Mesendoderm (in vitro differentiated cells): ENCODE measurements at regions not wholly inside any gene's neighbourhood (a gene's known extent, or its start where the extent isn't known, plus 50 kb on each side); places are given as distances from the start of the nearest gene placed in this dataset.

Experiments
- DNase-seq: peaks from one replicate; pipeline ENCODE4 v3.0.0; 2013
- H2AK5ac ChIP-seq: 2 replicates; pipeline ENCODE4 v1.6.1; 2013; ENCODE audit warnings: low read length, inconsistent platforms
- H2BK120ac ChIP-seq: 2 replicates; pipeline ENCODE4 v1.6.1; 2013; ENCODE audit warnings: low read depth, mild to moderate bottlenecking, low read length, moderate library complexity, mixed read lengths
- H2BK15ac ChIP-seq: replicated peaks from 2 replicates; pipeline ENCODE4 v1.6.1; 2013; ENCODE audit warnings: low read depth, mild to moderate bottlenecking, moderate library complexity
- H2BK5ac ChIP-seq: 2 replicates; pipeline ENCODE4 v1.6.1; 2013; ENCODE audit warnings: low read length, inconsistent platforms
- H3K18ac ChIP-seq: 2 replicates; pipeline ENCODE4 v1.6.1; 2013; ENCODE audit warnings: mild to moderate bottlenecking, low read length, mixed read lengths
- H3K23ac ChIP-seq: one replicate; pipeline ENCODE4 v1.6.1; 2013; ENCODE audit warnings: low read length
- H3K27ac ChIP-seq: 2 replicates; pipeline ENCODE4 v1.5.1; 2013; ENCODE audit warnings: low read depth, mild to moderate bottlenecking, inconsistent platforms, low read length, moderate library complexity
- H3K27me3 ChIP-seq: 2 replicates; pipeline ENCODE4 v1.6.1; 2013; ENCODE audit warnings: low read length, control low read depth, mild to moderate bottlenecking, inconsistent platforms; ENCODE audit not compliant: insufficient read depth, poor library complexity
- H3K36me3 ChIP-seq: 2 replicates; pipeline ENCODE4 v1.6.1; 2013; ENCODE audit warnings: low read length, inconsistent platforms; ENCODE audit not compliant: control insufficient read depth, insufficient read depth
- H3K4ac ChIP-seq: one replicate; pipeline ENCODE4 v1.6.1; 2013; ENCODE audit warnings: low read depth, mild to moderate bottlenecking, low read length, moderate library complexity
- H3K4me1 ChIP-seq: 2 replicates; pipeline ENCODE4 v1.6.1; 2013; ENCODE audit warnings: low read depth, low read length, inconsistent platforms; ENCODE audit not compliant: control insufficient read depth
- H3K4me2 ChIP-seq: 2 replicates; pipeline ENCODE4 v1.6.1; 2013; ENCODE audit warnings: low read length
- H3K4me3 ChIP-seq: 2 replicates; pipeline ENCODE4 v1.5.1; 2013; ENCODE audit warnings: mild to moderate bottlenecking, low read length
- H3K56ac ChIP-seq: one replicate; pipeline ENCODE4 v1.6.1; 2013; ENCODE audit warnings: low read length
- H3K79me1 ChIP-seq: 2 replicates; pipeline ENCODE4 v1.6.1; 2013; ENCODE audit warnings: low read length, inconsistent platforms
- H3K79me2 ChIP-seq: 2 replicates; pipeline ENCODE4 v1.6.1; 2013; ENCODE audit warnings: mild to moderate bottlenecking, low read length; ENCODE audit not compliant: control insufficient read depth, insufficient read depth
- H3K9ac ChIP-seq: 2 replicates; pipeline ENCODE4 v1.6.1; 2013; ENCODE audit warnings: low read length, inconsistent platforms
- H4K5ac ChIP-seq: one replicate; pipeline ENCODE4 v1.6.1; 2013; ENCODE audit warnings: low read length
- H4K8ac ChIP-seq: one replicate; pipeline ENCODE4 v1.6.1; 2013; ENCODE audit warnings: low read depth, mild to moderate bottlenecking, control low read depth, low read length, moderate library complexity
- WGBS: extraction: QIAGEN DNeasy Blood & Tissue Kit; methylation state at CpG from one replicate; pipeline ENCODE4 v1.1.7; 2013; ENCODE audit warnings: low lambda C conversion rate, missing lambda C conversion rate; ENCODE audit not compliant: insufficient coverage; ENCODE audit errors: extremely low coverage; 5-methylcytosine and 5-hydroxymethylcytosine counted together

GRCh38 chr4:23630110-23630509 lies 259.7 kb downstream of the PPARGC1A start:
- no peak overlapping the region for H3K9ac ChIP-seq

GRCh38 chr4:23629421-23629820 lies 260.4 kb downstream of the PPARGC1A start:
- no peaks in the 10 kb centered on the region for H3K27me3 ChIP-seq
- no peak overlapping the region for H4K5ac ChIP-seq
- H3K79me1 ChIP-seq, result no peaks in the 10 kb centered on the region
- no peak overlapping the region for H3K9ac ChIP-seq
- no peak overlapping the region for H3K56ac ChIP-seq
- H3K27ac ChIP-seq, result no peak overlapping the region
- no peak overlapping the region for H2BK15ac ChIP-seq
- H3K4me2 ChIP-seq, result no peak overlapping the region
- H3K4me1 ChIP-seq, result no peaks in the 10 kb centered on the region
- H3K79me2 ChIP-seq, result no peaks in the 10 kb centered on the region
- WGBS, result no CpG with 5 or more reads among the region's 2 CpGs
- no peaks in the 10 kb centered on the region for H3K36me3 ChIP-seq
- H4K8ac ChIP-seq, result no peak overlapping the region
- no peak overlapping the region for H3K4ac ChIP-seq
- no peak overlapping the region for H3K23ac ChIP-seq
- H3K18ac ChIP-seq, result no peak overlapping the region
- no peak overlapping the region for H2BK5ac ChIP-seq
- H2AK5ac ChIP-seq, result no peak overlapping the region
- no peak overlapping the region for H3K4me3 ChIP-seq
- peak; percentile 81 for DNase-seq
- no peak overlapping the region for H2BK120ac ChIP-seq

More at GRCh38 chr4:23630110-23630509, 259.7 kb downstream of the PPARGC1A start:
- peak; percentile 87 for DNase-seq
- Histone ChIP-seq H3K23ac (no peak overlapping the region), H3K56ac (no peak overlapping the region), H2AK5ac (no peak overlapping the region), H2BK5ac (no peak overlapping the region), H2BK120ac (no peak overlapping the region), H3K27ac (no peak overlapping the region), H3K79me2 (no peaks in the 10 kb centered on the region), H3K4me2 (no peak overlapping the region), H3K27me3 (no peaks in the 10 kb centered on the region), H3K79me1 (no peaks in the 10 kb centered on the region), H4K8ac (no peak overlapping the region), H3K4ac (no peak overlapping the region), H2BK15ac (no peak overlapping the region), H3K36me3 (no peaks in the 10 kb centered on the region), H3K4me3 (no peak overlapping the region), H3K4me1 (no peaks in the 10 kb centered on the region), H3K18ac (no peak overlapping the region), H4K5ac (no peak overlapping the region)

GRCh38 chr4:23614284-23614892 lies 275.5 kb downstream of the PPARGC1A start:
- Histone ChIP-seq H2BK15ac (no peak overlapping the region), H3K79me2 (no peaks in the 10 kb centered on the region), H3K4me1 (no peaks in the 10 kb centered on the region), H3K4me3 (no peak overlapping the region), H3K56ac (no peak overlapping the region), H3K27ac (no peak overlapping the region), H3K4me2 (no peak overlapping the region), H4K8ac (no peak overlapping the region), H3K23ac (no peak overlapping the region), H3K18ac (no peak overlapping the region), H2AK5ac (no peak overlapping the region), H3K36me3 (no peaks in the 10 kb centered on the region), H3K79me1 (no peaks in the 10 kb centered on the region), H2BK120ac (no peak overlapping the region), H3K27me3 (no peaks in the 10 kb centered on the region), H3K9ac (no peak overlapping the region), H2BK5ac (no peak overlapping the region), H4K5ac (no peak overlapping the region), H3K4ac (no peak overlapping the region)
- DNase-seq, result peak; percentile 79
- WGBS, result no CpG with 5 or more reads among the region's 6 CpGs

- no peak overlapping the region for H4K5ac ChIP-seq
- H3K4me3 ChIP-seq, result no peak overlapping the region
- H3K4me2 ChIP-seq, result no peak overlapping the region
- no peak overlapping the region for H3K23ac ChIP-seq
- H2BK120ac ChIP-seq, result no peak overlapping the region
- no peaks in the 10 kb centered on the region for H3K79me1 ChIP-seq
- H3K27ac ChIP-seq, result no peak overlapping the region
- H2BK15ac ChIP-seq, result no peak overlapping the region
- H4K8ac ChIP-seq, result no peak overlapping the region
- no peaks in the 10 kb centered on the region for H3K79me2 ChIP-seq
- H3K4ac ChIP-seq, result no peak overlapping the region
- H3K18ac ChIP-seq, result no peak overlapping the region
- no peaks in the 10 kb centered on the region for H3K27me3 ChIP-seq
- DNase-seq, result no peak
- no peak overlapping the region for H2BK5ac ChIP-seq
- no peak overlapping the region for H3K56ac ChIP-seq
- no peak overlapping the region for H2AK5ac ChIP-seq
- no peak overlapping the region for H3K9ac ChIP-seq
- no peaks in the 10 kb centered on the region for H3K36me3 ChIP-seq
- H3K4me1 ChIP-seq, result no peaks in the 10 kb centered on the region
These were observed 276.1 kb downstream of the PPARGC1A start for GRCh38 chr4:23613782-23614181.

- Histone ChIP-seq H3K56ac (no peak overlapping the region), H3K4me3 (no peak overlapping the region), H2AK5ac (no peak overlapping the region), H3K18ac (no peak overlapping the region), H2BK5ac (no peak overlapping the region), H3K79me1 (no peaks in the 10 kb centered on the region), H4K8ac (no peak overlapping the region), H3K27ac (no peak overlapping the region), H2BK120ac (no peak overlapping the region), H3K4me2 (no peak overlapping the region), H3K9ac (no peak overlapping the region), H3K4ac (no peak overlapping the region), H3K23ac (no peak overlapping the region), H4K5ac (no peak overlapping the region), H3K79me2 (no peaks in the 10 kb centered on the region), H3K36me3 (no peaks in the 10 kb centered on the region), H3K27me3 (no peaks in the 10 kb centered on the region), H3K4me1 (no peaks in the 10 kb centered on the region), H2BK15ac (no peak overlapping the region)
- no CpG with 5 or more reads among the region's 2 CpGs for WGBS
- no peak for DNase-seq
These were observed 287.1 kb downstream of the PPARGC1A start for GRCh38 chr4:23602720-23603119.

GRCh38 chr4:23594125-23594524 lies 295.7 kb downstream of the PPARGC1A start:
- WGBS, result no CpG with 5 or more reads among the region's 3 CpGs
- Histone ChIP-seq H3K4me1 (no peaks in the 10 kb centered on the region), H2BK120ac (no peak overlapping the region), H3K9ac (no peak overlapping the region), H2AK5ac (no peak overlapping the region), H3K4me2 (no peak overlapping the region), H3K36me3 (no peaks in the 10 kb centered on the region), H3K56ac (no peak overlapping the region), H3K18ac (no peak overlapping the region), H3K23ac (no peak overlapping the region), H2BK15ac (no peak overlapping the region), H3K79me2 (no peaks in the 10 kb centered on the region), H2BK5ac (no peak overlapping the region), H3K4ac (no peak overlapping the region), H3K4me3 (no peak overlapping the region), H3K79me1 (no peaks in the 10 kb centered on the region), H3K27ac (no peak overlapping the region), H4K8ac (no peak overlapping the region), H3K27me3 (no peaks in the 10 kb centered on the region), H4K5ac (no peak overlapping the region)
- DNase-seq, result no peak
